Panc1 (cell line): ENCODE measurements at regions not wholly inside any gene's neighbourhood (a gene's known extent, or its start where the extent isn't known, plus 50 kb on each side); places are given as distances from the start of the nearest gene placed in this dataset.
"Not testable (repeated sequence)": the region's sequence is repeated elsewhere in the genome, so short reads cannot be mapped to it uniquely, and the experiment has no call there.

Source experiments
- ATAC-seq: fragments of 200-7000 bp; cut with Tn5 transposase; 2 replicates; pipeline ENCODE4 v1.9.1; 2020; ENCODE audit warnings: mild to moderate bottlenecking, moderate library complexity
- BruUV-seq: library from RNA; stranded (reverse); fragments of 400-500 nt; replicated peaks from 2 replicates; lab custom pipeline; 2021; lab: Mats Ljungman, UMichigan
- CTCF ChIA-PET: fragments of 300-600 bp; sonication (Branson Sonifier 250); formaldehyde crosslinking; loops from one replicate; lab custom pipeline; 2022; ENCODE audit warnings: antibody characterized with exemption; lab: Charles Lee
- POLR2A ChIA-PET: fragments of 300-600 bp; sonication (Branson Sonifier 250); formaldehyde crosslinking; loops from one replicate; lab custom pipeline; 2022; ENCODE audit warnings: antibody characterized with exemption; lab: Charles Lee
- DNase-seq: peaks from one replicate; pipeline ENCODE4 v3.0.0-alpha.2; 2010; ENCODE audit warnings: low read depth, low spot score
- H3K27ac ChIP-seq: 2 replicates; pipeline ENCODE4 v1.5.1; 2011; ENCODE audit warnings: mild to moderate bottlenecking, low read length, inconsistent platforms
- H3K27me3 ChIP-seq: fragments of 200-500 bp; sonication (Bioruptor generic); 2 replicates; pipeline ENCODE4 v1.6.0; 2014; ENCODE audit warnings: low read length, inconsistent platforms; ENCODE audit not compliant: control insufficient read depth, insufficient read depth
- H3K36me3 ChIP-seq: fragments of 200-500 bp; sonication (Bioruptor generic); 2 replicates; pipeline ENCODE4 v1.5.1; 2014; ENCODE audit warnings: inconsistent platforms, mild to moderate bottlenecking, low read length, moderate library complexity; ENCODE audit not compliant: control insufficient read depth, insufficient read depth
- H3K4me1 ChIP-seq: 2 replicates; pipeline ENCODE4 v1.5.1; 2011; ENCODE audit warnings: inconsistent platforms, mild to moderate bottlenecking, low read length, moderate library complexity; ENCODE audit not compliant: control insufficient read depth, insufficient read depth
- H3K4me3 ChIP-seq, 2 experiments: 2 replicates each; pipeline ENCODE4 v1.5.1; 2011 to 2012; ENCODE audit warnings: low read depth in 2 of 2, low read length in 2 of 2, mild to moderate bottlenecking in 2 of 2, inconsistent platforms in 1 of 2, moderate library complexity in 1 of 2
- H3K9me3 ChIP-seq: fragments of 200-500 bp; sonication (Bioruptor generic); 2 replicates; pipeline ENCODE4 v1.5.1; 2014; ENCODE audit warnings: low read depth, mild to moderate bottlenecking, inconsistent platforms, low read length, moderate library complexity; ENCODE audit not compliant: control insufficient read depth, insufficient read depth
- CTCF ChIP-seq: fragments of 450-650 bp; IDR thresholded peaks from 2 replicates; pipeline ENCODE4 v1.5.1; 2017; ENCODE audit warnings: mild to moderate bottlenecking
- POLR2AphosphoS5 ChIP-seq: IDR thresholded peaks from 2 replicates; pipeline ENCODE4 v1.6.1; 2012; ENCODE audit warnings: mild to moderate bottlenecking, low read depth, low read length, moderate library complexity
- REST ChIP-seq, 2 experiments: IDR thresholded peaks; 2 replicates each; pipeline ENCODE4 v1.6.1; 2011 to 2012; ENCODE audit warnings: low read depth in 2 of 2, control low read depth in 1 of 2, low read length in 1 of 2, mild to moderate bottlenecking in 1 of 2, moderate library complexity in 1 of 2; ENCODE audit not compliant: insufficient read depth in 1 of 2
- SIN3A ChIP-seq: IDR thresholded peaks from 2 replicates; pipeline ENCODE4 v1.6.1; 2012; ENCODE audit warnings: low read depth, mild to moderate bottlenecking, low read length, moderate library complexity, borderline replicate concordance; ENCODE audit not compliant: insufficient read depth
- TCF7L2 ChIP-seq: IDR thresholded peaks from 2 replicates; pipeline ENCODE4 v1.6.1; 2011; ENCODE audit warnings: mild to moderate bottlenecking, low read depth, low read length, inconsistent platforms
- in situ Hi-C: cut with HindIII; loops from 2 replicates; pipeline ENCODE4 v1.10.0; 2016; ENCODE audit warnings: low sequenced_read_pairs, low pct_unique_long_range_greater_than_20kb
- intact Hi-C: fragments of 100-400 bp; cut with micrococcal nuclease; formaldehyde crosslinking; loops from one replicate; pipeline ENCODE4 v1.10.0; 2022; ENCODE audit not compliant: unreplicated experiment

- H3K4me1 ChIP-seq: no peaks in the 10 kb centered on the region
- DNase-seq: no peak
- H3K4me3 ChIP-seq: no peak overlapping the region
- intact Hi-C loops (no loop called here), in situ Hi-C loops (no loop called here)
- BruUV-seq: no TSS peak
- no peak overlapping the region for H3K27ac ChIP-seq
- no peak for ATAC-seq
- CTCF ChIA-PET: no interaction called here
- no peaks in the 10 kb centered on the region for H3K36me3 ChIP-seq
- H3K9me3 ChIP-seq: no peaks in the 10 kb centered on the region
- POLR2A ChIA-PET: no interaction called here
- no peaks in the 10 kb centered on the region for H3K27me3 ChIP-seq
- no peak for TF ChIP-seq CTCF
- no peak for TF ChIP-seq TCF7L2
- TF ChIP-seq SIN3A: no peak
- no peak for TF ChIP-seq REST (IDR thresholded peaks at IDR 0.05; ENCODE audit: insufficient read depth in 1 of 2, low read depth in 2 of 2, low read length in 1 of 2)
- no peak for TF ChIP-seq POLR2AphosphoS5
Observed at GRCh38 chr17:69684251-69684650, 269.8 kb downstream of the MAP2K6 start.

- DNase-seq, H3K27ac ChIP-seq, H3K4me1 ChIP-seq, intact Hi-C loops, CTCF ChIA-PET, ATAC-seq, H3K27me3 ChIP-seq, BruUV-seq, H3K9me3 ChIP-seq, POLR2A ChIA-PET, in situ Hi-C loops, H3K4me3 ChIP-seq, H3K36me3 ChIP-seq: not testable (repeated sequence)
Observed at GRCh38 chr17:69685150-69685549, 270.7 kb downstream of the MAP2K6 start.

GRCh38 chr17:69690531-69690930 is 276.0 kb downstream of the MAP2K6 start:
- TF ChIP-seq TCF7L2 (no peak), REST (IDR thresholded peaks at IDR 0.05; ENCODE audit: insufficient read depth in 1 of 2, low read depth in 2 of 2, low read length in 1 of 2) (no peak), SIN3A (no peak), POLR2AphosphoS5 (no peak), CTCF (no peak)
- CTCF ChIA-PET: no interaction called here
- H3K27me3 ChIP-seq: no peaks in the 10 kb centered on the region
- H3K36me3 ChIP-seq: no peaks in the 10 kb centered on the region
- in situ Hi-C loops: no loop called here
- no peaks in the 10 kb centered on the region for H3K4me1 ChIP-seq
- H3K27ac ChIP-seq: no peak overlapping the region
- H3K9me3 ChIP-seq: no peaks in the 10 kb centered on the region
- no TSS peak for BruUV-seq
- ATAC-seq: no peak
- POLR2A ChIA-PET: no interaction called here
- H3K4me3 ChIP-seq: no peak overlapping the region
- DNase-seq: no peak
- intact Hi-C loops: no loop called here
